H9 (cell line): ENCODE measurements at regions not wholly inside any gene's neighbourhood (a gene's known extent, or its start where the extent isn't known, plus 50 kb on each side); places are given as distances from the start of the nearest gene placed in this dataset.

Experiments
- DNase-seq: peaks from one replicate; pipeline ENCODE4 v3.0.0-alpha.2; 2017
- H2AFZ ChIP-seq: one replicate; pipeline ENCODE4 v1.6.1; 2013; ENCODE audit warnings: mild to moderate bottlenecking, low read length, control low read depth, moderate library complexity
- H2AK5ac ChIP-seq: 2 replicates; pipeline ENCODE4 v1.6.1; 2013; ENCODE audit warnings: low read length, control low read depth, mixed read lengths; ENCODE audit not compliant: insufficient read length
- H2BK120ac ChIP-seq: one replicate; pipeline ENCODE4 v1.6.1; 2013; ENCODE audit warnings: low read depth, mild to moderate bottlenecking, low read length, control low read depth, inconsistent platforms; ENCODE audit not compliant: poor library complexity, severe bottlenecking
- H2BK12ac ChIP-seq: 2 replicates; pipeline ENCODE4 v1.6.1; 2013; ENCODE audit warnings: low read length, control low read depth, mixed read lengths, low read depth; ENCODE audit not compliant: insufficient read length
- H2BK15ac ChIP-seq: 2 replicates; pipeline ENCODE4 v1.6.1; 2013; ENCODE audit warnings: low read depth, low read length, control low read depth
- H2BK20ac ChIP-seq: one replicate; pipeline ENCODE4 v1.6.1; 2013; ENCODE audit warnings: low read depth, mild to moderate bottlenecking, low read length, control low read depth, inconsistent platforms; ENCODE audit not compliant: poor library complexity, severe bottlenecking
- H2BK5ac ChIP-seq: 2 replicates; pipeline ENCODE4 v1.6.1; 2013; ENCODE audit warnings: low read length, control low read depth, mixed read lengths; ENCODE audit not compliant: insufficient read length
- H3K14ac ChIP-seq: 2 replicates; pipeline ENCODE4 v1.6.1; 2013; ENCODE audit warnings: low read length, control low read depth; ENCODE audit not compliant: insufficient read depth
- H3K18ac ChIP-seq: 2 replicates; pipeline ENCODE4 v1.6.1; 2013; ENCODE audit warnings: low read depth, mild to moderate bottlenecking, mixed read lengths, low read length, control low read depth; ENCODE audit not compliant: insufficient read length
- H3K23ac ChIP-seq: 2 replicates; pipeline ENCODE4 v1.6.1; 2013; ENCODE audit warnings: low read length, control low read depth, mixed read lengths, low read depth; ENCODE audit not compliant: insufficient read length
- H3K23me2 ChIP-seq: 2 replicates; pipeline ENCODE4 v1.6.1; 2013; ENCODE audit warnings: low read depth, mild to moderate bottlenecking, mixed read lengths, low read length, control low read depth; ENCODE audit not compliant: insufficient read length, poor library complexity, severe bottlenecking
- H3K27ac ChIP-seq: 2 replicates; pipeline ENCODE4 v1.5.1; 2013; ENCODE audit warnings: low read length, control low read depth, mixed read lengths, low read depth; ENCODE audit not compliant: insufficient read length
- H3K27me3 ChIP-seq: 2 replicates; pipeline ENCODE4 v1.6.1; 2013; ENCODE audit warnings: low read length, control low read depth, inconsistent platforms; ENCODE audit not compliant: insufficient read depth
- H3K4ac ChIP-seq: 2 replicates; pipeline ENCODE4 v1.6.1; 2013; ENCODE audit warnings: low read depth, mild to moderate bottlenecking, control low read depth, inconsistent platforms, low read length, moderate library complexity
- H3K4me1 ChIP-seq: 2 replicates; pipeline ENCODE4 v1.6.1; 2013; ENCODE audit warnings: low read length, control low read depth, inconsistent platforms; ENCODE audit not compliant: insufficient read depth
- H3K4me2 ChIP-seq: 2 replicates; pipeline ENCODE4 v1.6.1; 2013; ENCODE audit warnings: low read length, control low read depth, mixed read lengths; ENCODE audit not compliant: insufficient read length, insufficient read depth
- H3K56ac ChIP-seq: 2 replicates; pipeline ENCODE4 v1.6.1; 2013; ENCODE audit warnings: low read depth, mild to moderate bottlenecking, mixed read lengths, low read length, control low read depth; ENCODE audit not compliant: insufficient read length
- H3K79me1 ChIP-seq: 2 replicates; pipeline ENCODE4 v1.6.1; 2013; ENCODE audit warnings: low read depth, mild to moderate bottlenecking, moderate library complexity, low read length, control low read depth, inconsistent platforms; ENCODE audit not compliant: insufficient read depth, poor library complexity, severe bottlenecking
- H3K79me2 ChIP-seq: 2 replicates; pipeline ENCODE4 v1.6.1; 2013; ENCODE audit warnings: low read length, control low read depth, inconsistent platforms; ENCODE audit not compliant: insufficient read depth
- H3K9ac ChIP-seq: 2 replicates; pipeline ENCODE4 v1.6.1; 2013; ENCODE audit warnings: low read length, control low read depth, mixed read lengths; ENCODE audit not compliant: insufficient read length; ENCODE audit errors: extremely low read depth
- H3K9me3 ChIP-seq: one replicate; pipeline ENCODE4 v1.6.1; 2013; ENCODE audit warnings: low read depth, low read length, inconsistent platforms; ENCODE audit not compliant: control insufficient read depth
- H3T11ph ChIP-seq: one replicate; pipeline ENCODE4 v1.6.1; 2013; ENCODE audit warnings: mild to moderate bottlenecking, low read length, control low read depth, inconsistent platforms
- H4K20me1 ChIP-seq: one replicate; pipeline ENCODE4 v1.6.1; 2013; ENCODE audit not compliant: control insufficient read depth, insufficient read length, insufficient read depth
- H4K5ac ChIP-seq: 2 replicates; pipeline ENCODE4 v1.6.1; 2013; ENCODE audit warnings: low read depth, mild to moderate bottlenecking, mixed read lengths, low read length, control low read depth; ENCODE audit not compliant: insufficient read length
- H4K8ac ChIP-seq: replicated peaks from 2 replicates; pipeline ENCODE4 v1.6.1; 2013; ENCODE audit warnings: low read length, control low read depth, mixed read lengths, low read depth; ENCODE audit not compliant: insufficient read length
- H4K91ac ChIP-seq: 2 replicates; pipeline ENCODE4 v1.6.1; 2013; ENCODE audit warnings: low read depth, mild to moderate bottlenecking, moderate library complexity, mixed read lengths, low read length, control low read depth; ENCODE audit not compliant: insufficient read length
- H3K27ac Mint-ChIP-seq, 3 experiments: 2 replicates in 2 of 3; 3 replicates in 1 of 3; pipeline ENCODE4 v1.8.0; 2020 to 2021; ENCODE audit warnings: mixed read lengths in 3 of 3, mild to moderate bottlenecking in 1 of 3, moderate library complexity in 1 of 3
- H3K27me3 Mint-ChIP-seq: 2 replicates; pipeline ENCODE4 v1.8.0; 2021; ENCODE audit warnings: low read depth, mild to moderate bottlenecking, moderate library complexity, mixed read lengths
- H3K36me3 Mint-ChIP-seq, 3 experiments: 2 replicates in 2 of 3; 3 replicates in 1 of 3; pipeline ENCODE4 v1.8.0; 2020 to 2021; ENCODE audit warnings: low read depth in 3 of 3, mixed read lengths in 3 of 3; ENCODE audit not compliant: insufficient read depth in 1 of 3
- H3K4me1 Mint-ChIP-seq, 2 experiments: 2 replicates each; pipeline ENCODE4 v1.8.0; 2020; ENCODE audit warnings: mixed read lengths in 2 of 2
- H3K4me3 Mint-ChIP-seq, 2 experiments: 2 replicates in 1 of 2; 3 replicates in 1 of 2; pipeline ENCODE4 v1.8.0; 2020 to 2021; ENCODE audit warnings: mild to moderate bottlenecking in 2 of 2, mixed read lengths in 2 of 2, moderate library complexity in 1 of 2
- H3K9me3 Mint-ChIP-seq, 2 experiments: 2 replicates in 1 of 2; 3 replicates in 1 of 2; pipeline ENCODE4 v1.8.0; 2020; ENCODE audit warnings: mild to moderate bottlenecking in 2 of 2, mixed read lengths in 2 of 2, moderate library complexity in 1 of 2
- CTCF ChIP-seq: fragments of 200-600 bp; sonication (generic); conservative IDR thresholded peaks from 3 replicates; pipeline ENCODE4 v1.8.0; 2021; ENCODE audit warnings: antibody characterized with exemption, mild to moderate bottlenecking
- WGBS: extraction: QIAGEN DNeasy Blood & Tissue Kit; methylation state at CpG from one replicate; pipeline ENCODE4 v1.1.7; 2013; ENCODE audit warnings: missing lambda C conversion rate, low lambda C conversion rate, mixed read lengths; ENCODE audit not compliant: insufficient read length; ENCODE audit errors: extremely low coverage; 5-methylcytosine and 5-hydroxymethylcytosine counted together

- Mint-ChIP-seq H3K36me3 (no peaks in the 10 kb centered on the region), H3K4me1 (no peaks in the 10 kb centered on the region), H3K4me3 (no peak overlapping the region), H3K27me3 (no peaks in the 10 kb centered on the region; the same call in 1 of the 2 replicates), H3K27ac (no peak overlapping the region), H3K9me3 (no peaks in the 10 kb centered on the region)
- Histone ChIP-seq H3K23me2 (no peaks in the 10 kb centered on the region), H2BK20ac (no peak overlapping the region), H3K4ac (no peak overlapping the region), H3K27me3 (no peaks in the 10 kb centered on the region), H2BK5ac (no peak overlapping the region), H4K20me1 (no peaks in the 10 kb centered on the region), H3K14ac (peak overlapping the region; percentile 25; the same call in 1 of the 2 replicates), H3K4me1 (no peaks in the 10 kb centered on the region), H3T11ph (no peak overlapping the region), H3K56ac (no peak overlapping the region), H2AFZ (no peak overlapping the region), H3K9ac (no peak overlapping the region), H3K18ac (no peak overlapping the region), H2BK12ac (no peak overlapping the region), H3K79me1 (no peaks in the 10 kb centered on the region), H2BK15ac (no peak overlapping the region), H3K79me2 (no peaks in the 10 kb centered on the region), H3K27ac (no peak overlapping the region), H3K9me3 (no peaks in the 10 kb centered on the region), H4K8ac (no peak overlapping the region), H2AK5ac (no peak overlapping the region), H2BK120ac (no peak overlapping the region), H4K91ac (no peak overlapping the region), H3K4me2 (no peak overlapping the region), H3K23ac (no peak overlapping the region), H4K5ac (no peak overlapping the region)
- no peak for DNase-seq
- no peak for TF ChIP-seq CTCF
- WGBS = no CpG with 5 or more reads among the region's 2 CpGs
Measured at GRCh38 chr15:98363416-98363815, 284.9 kb upstream of the IGF1R start.
